Loucy (cell line): ENCODE measurements at regions not wholly inside any gene's neighbourhood (a gene's known extent, or its start where the extent isn't known, plus 50 kb on each side); places are given as distances from the start of the nearest gene placed in this dataset.

ENCODE experiments used
- CTCF ChIP-seq: fragments of 200-600 bp; sonication (generic); conservative IDR thresholded peaks from 2 replicates; pipeline ENCODE4 v1.5.1; 2014; ENCODE audit warnings: mild to moderate bottlenecking, antibody characterized with exemption, low read length
- EZH2phosphoT487 ChIP-seq: fragments of 200-600 bp; IDR thresholded peaks from 2 replicates; pipeline ENCODE4 v1.6.1; 2018; ENCODE audit warnings: antibody characterized with exemption, mild to moderate bottlenecking, moderate library complexity, borderline replicate concordance

- TF ChIP-seq CTCF (no peak), EZH2phosphoT487 (no peak)
Observed at GRCh38 chr1:229047161-229047839, 223.6 kb upstream of the RAB4A start.
